Testis (tissue), 2 donors: ENCODE measurements at regions not wholly inside any gene's neighbourhood (a gene's known extent, or its start where the extent isn't known, plus 50 kb on each side); places are given as distances from the start of the nearest gene placed in this dataset.

ENCODE experiments used
- CTCF ChIP-seq, 3 experiments: fragments of 450-650 bp in 2 of 3; fragments of 200-600 bp in 1 of 3; sonication (generic) in 1 of 3; IDR thresholded peaks; one replicate each; pipeline ENCODE4 v1.5.1; 2016 to 2019; ENCODE audit warnings: antibody characterized with exemption in 3 of 3, mild to moderate bottlenecking in 2 of 3, moderate library complexity in 1 of 3
- POLR2A ChIP-seq: fragments of 450-650 bp; IDR thresholded peaks from one replicate; pipeline ENCODE4 v1.6.1; 2017; ENCODE audit warnings: antibody characterized with exemption, mild to moderate bottlenecking, moderate library complexity

GRCh38 chrX:10741550-10741949 lies 121.2 kb upstream of the MID1 start:
- TF ChIP-seq CTCF (IDR thresholded peaks at IDR 0.05), result no peak
- TF ChIP-seq POLR2A, result no peak
